ENCODE measurements at regions not wholly inside any gene's neighbourhood (a gene's known extent, or its start where the extent isn't known, plus 50 kb on each side); places are given as distances from the start of the nearest gene placed in this dataset.

- Histone ChIP-seq H3K4me1 (ENCODE audit: control insufficient read depth, extremely low read depth, insufficient read depth, low read length) (no peaks in the 10 kb centered on the region), H4K20me1 (ENCODE audit: control insufficient read depth, extremely low read depth, insufficient read depth, low read length) (no peaks in the 10 kb centered on the region), H3K27me3 (ENCODE audit: control insufficient read depth, insufficient read depth, low read length) (peaks cover 2% of the 10 kb centered on the region), H3K4me3 (replicated peaks in 1 of 4; ENCODE audit: control extremely low read depth in 1 of 4, insufficient read depth in 1 of 4, low read depth in 3 of 4, low read length in 4 of 4) (no peak overlapping the region), H2AFZ (ENCODE audit: low read length) (no peak overlapping the region), H3K4me2 (ENCODE audit: extremely low read depth, insufficient read depth, low read length) (no peak overlapping the region), H3K9me3 (ENCODE audit: control insufficient read depth, insufficient read depth, low read depth, low read length) (no peaks in the 10 kb centered on the region), H3K36me3 (ENCODE audit: control insufficient read depth, insufficient read depth, low read length) (no peaks in the 10 kb centered on the region), H3K9ac (ENCODE audit: insufficient read depth, low read length) (no peak overlapping the region), H3K27ac (ENCODE audit: insufficient read depth, low read length) (no peak overlapping the region), H3K79me2 (ENCODE audit: control insufficient read depth, insufficient read depth, low read length) (no peaks in the 10 kb centered on the region)
- TF ChIP-seq CTCF (conservative IDR thresholded peaks at IDR 0.05 in 1 of 2, IDR thresholded peaks at IDR 0.05 in 1 of 2; ENCODE audit: low read depth in 1 of 2, low read length in 2 of 2) = no peak
- no peak for TF ChIP-seq EZH2 (IDR thresholded peaks at IDR 0.05; ENCODE audit: low read length, missing control alignments)
- no peak for DNase-seq (ENCODE audit: low read depth in 2 of 2)
These were observed 184.2 kb upstream of the RHOBTB1 start for GRCh38 chr10:61128196-61128595.

DNA sequence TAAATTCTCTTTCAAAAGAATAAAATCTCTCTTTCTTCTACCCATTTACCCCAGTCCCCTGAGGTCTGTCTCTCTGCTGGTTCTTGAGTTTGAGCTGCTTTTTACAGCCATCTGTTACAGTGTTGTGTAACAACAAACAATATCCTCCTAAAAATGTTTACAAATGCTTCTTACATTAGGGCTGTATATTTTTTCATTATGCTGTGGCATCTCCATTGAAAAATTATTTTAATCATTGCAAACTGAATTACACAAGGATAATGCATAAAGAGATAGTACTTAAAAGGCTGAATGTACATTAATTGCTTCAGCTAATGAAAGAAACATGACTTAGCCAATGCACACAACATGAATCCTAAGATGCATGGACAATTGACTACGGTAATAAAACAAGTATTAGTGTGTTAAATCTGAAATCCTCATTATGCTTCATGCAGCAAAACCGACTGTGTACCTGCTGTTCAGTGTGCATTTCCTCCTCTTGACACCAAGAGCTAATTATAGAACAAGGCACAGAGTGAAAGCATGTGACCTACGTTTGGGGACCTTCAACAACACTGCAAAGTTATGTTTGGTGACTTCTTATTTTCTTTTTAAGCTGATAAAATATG is 181.7 kb upstream of the RHOBTB1 start:
- DNase-seq (ENCODE audit: low read depth in 2 of 2) = no peak
- no peak overlapping the region for H2AFZ ChIP-seq (ENCODE audit: low read length)
- no peaks in the 10 kb centered on the region for H3K4me1 ChIP-seq (ENCODE audit: control insufficient read depth, extremely low read depth, insufficient read depth, low read length)
- H3K9me3 ChIP-seq (ENCODE audit: control insufficient read depth, insufficient read depth, low read depth, low read length) = no peaks in the 10 kb centered on the region
- H3K4me2 ChIP-seq (ENCODE audit: extremely low read depth, insufficient read depth, low read length) = no peak overlapping the region
- H3K27ac ChIP-seq (ENCODE audit: insufficient read depth, low read length) = no peak overlapping the region
- H4K20me1 ChIP-seq (ENCODE audit: control insufficient read depth, extremely low read depth, insufficient read depth, low read length) = no peaks in the 10 kb centered on the region
- H3K36me3 ChIP-seq (ENCODE audit: control insufficient read depth, insufficient read depth, low read length) = no peaks in the 10 kb centered on the region
- no peaks in the 10 kb centered on the region for H3K27me3 ChIP-seq (ENCODE audit: control insufficient read depth, insufficient read depth, low read length)
- no peak for TF ChIP-seq EZH2 (IDR thresholded peaks at IDR 0.05; ENCODE audit: low read length, missing control alignments)
- TF ChIP-seq CTCF (conservative IDR thresholded peaks at IDR 0.05 in 1 of 2, IDR thresholded peaks at IDR 0.05 in 1 of 2; ENCODE audit: low read depth in 1 of 2, low read length in 2 of 2) = no peak
- H3K4me3 ChIP-seq (replicated peaks in 1 of 4; ENCODE audit: control extremely low read depth in 1 of 4, insufficient read depth in 1 of 4, low read depth in 3 of 4, low read length in 4 of 4) = no peak overlapping the region
- H3K79me2 ChIP-seq (ENCODE audit: control insufficient read depth, insufficient read depth, low read length) = no peaks in the 10 kb centered on the region
- no peak overlapping the region for H3K9ac ChIP-seq (ENCODE audit: insufficient read depth, low read length)

DNA sequence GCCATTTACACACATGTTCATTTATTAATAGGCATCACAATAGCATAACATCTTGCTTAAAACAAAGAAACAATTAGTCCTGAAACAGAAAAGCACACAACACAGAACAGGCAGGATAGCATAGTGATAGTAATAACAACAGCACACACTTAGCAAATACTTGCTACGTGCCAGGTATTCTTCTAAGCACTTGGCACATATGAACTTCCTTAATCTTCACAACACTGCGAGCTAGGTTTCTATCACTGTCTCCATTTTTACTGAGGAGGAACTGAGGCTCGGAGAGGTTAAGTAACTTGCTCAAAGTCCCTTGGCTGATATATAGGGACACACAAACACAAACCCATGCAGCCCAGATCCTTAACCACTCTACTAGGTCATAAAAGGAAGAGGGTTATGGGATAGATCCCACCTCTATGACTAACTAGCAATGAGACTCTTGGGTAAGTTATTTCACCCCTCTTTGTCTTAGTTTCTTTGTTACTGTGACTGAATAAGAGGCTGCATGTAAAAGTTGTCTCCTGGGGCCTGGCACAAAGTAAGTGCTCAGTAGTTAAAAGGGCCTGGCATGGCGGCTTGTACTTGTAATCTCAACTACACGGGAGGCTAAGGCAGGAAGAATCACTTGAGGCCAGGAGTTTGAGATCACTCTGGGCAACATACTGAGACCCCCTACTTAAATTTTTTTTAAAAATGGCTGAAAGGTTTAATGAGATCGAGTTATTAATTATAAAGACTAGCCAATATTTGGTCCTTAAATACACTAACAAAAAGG is 181.0 kb upstream of the RHOBTB1 start:
- no peak overlapping the region for H3K4me2 ChIP-seq (ENCODE audit: extremely low read depth, insufficient read depth, low read length)
- H3K79me2 ChIP-seq (ENCODE audit: control insufficient read depth, insufficient read depth, low read length) = no peaks in the 10 kb centered on the region
- no peaks in the 10 kb centered on the region for H3K36me3 ChIP-seq (ENCODE audit: control insufficient read depth, insufficient read depth, low read length)
- no peaks in the 10 kb centered on the region for H4K20me1 ChIP-seq (ENCODE audit: control insufficient read depth, extremely low read depth, insufficient read depth, low read length)
- no peak overlapping the region for H2AFZ ChIP-seq (ENCODE audit: low read length)
- TF ChIP-seq CTCF (conservative IDR thresholded peaks at IDR 0.05 in 1 of 2, IDR thresholded peaks at IDR 0.05 in 1 of 2; ENCODE audit: low read depth in 1 of 2, low read length in 2 of 2) = no peak
- no peak for TF ChIP-seq EZH2 (IDR thresholded peaks at IDR 0.05; ENCODE audit: low read length, missing control alignments)
- H3K9ac ChIP-seq (ENCODE audit: insufficient read depth, low read length) = no peak overlapping the region
- no peak for DNase-seq (ENCODE audit: low read depth in 2 of 2)
- H3K27me3 ChIP-seq (ENCODE audit: control insufficient read depth, insufficient read depth, low read length) = no peaks in the 10 kb centered on the region
- H3K4me1 ChIP-seq (ENCODE audit: control insufficient read depth, extremely low read depth, insufficient read depth, low read length) = no peaks in the 10 kb centered on the region
- no peak overlapping the region for H3K27ac ChIP-seq (ENCODE audit: insufficient read depth, low read length)
- no peak overlapping the region for H3K4me3 ChIP-seq (replicated peaks in 1 of 4; ENCODE audit: control extremely low read depth in 1 of 4, insufficient read depth in 1 of 4, low read depth in 3 of 4, low read length in 4 of 4)
- no peaks in the 10 kb centered on the region for H3K9me3 ChIP-seq (ENCODE audit: control insufficient read depth, insufficient read depth, low read depth, low read length)

Measured in fibroblast of lung (primary cell).